Stomach (tissue), 8 donors: ENCODE measurements at regions not wholly inside any gene's neighbourhood (a gene's known extent, or its start where the extent isn't known, plus 50 kb on each side); places are given as distances from the start of the nearest gene placed in this dataset.

ENCODE experiments used
- DNase-seq, 2 donors: peaks; one replicate each; pipeline versions ENCODE4 v3.0.0 to v3.0.0-alpha.2; 2013 to 2019
- H3K27ac ChIP-seq, 5 donors: fragments of 200-600 bp in 4 of 5; sonication (generic) in 4 of 5; one replicate each; pipeline ENCODE4 v1.5.1; 2013 to 2019; ENCODE audit warnings: mild to moderate bottlenecking in 1 of 5, moderate library complexity in 1 of 5
- H3K27me3 ChIP-seq, 3 donors: fragments of 200-600 bp; sonication (generic); one replicate each; pipeline ENCODE4 v1.5.1; 2017 to 2019; ENCODE audit warnings: mixed run types in 1 of 3
- H3K36me3 ChIP-seq, 4 donors: fragments of 200-600 bp; sonication (generic); 1 replicate in 3 of 4; 2 replicates in 1 of 4; pipeline ENCODE4 v1.5.1; 2016 to 2019
- H3K4me1 ChIP-seq, 4 donors: fragments of 200-600 bp; sonication (generic); one replicate each; pipeline ENCODE4 v1.5.1; 2016 to 2019
- H3K4me3 ChIP-seq, 4 donors: fragments of 200-600 bp; sonication (generic) in 3 of 4; one replicate each; pipeline ENCODE4 v1.5.1; 2016 to 2019; ENCODE audit warnings: mild to moderate bottlenecking in 1 of 4
- H3K9me3 ChIP-seq, 4 donors: fragments of 200-600 bp; sonication (generic); one replicate each; pipeline ENCODE4 v1.5.1; 2016 to 2019
- CTCF ChIP-seq, 7 experiments: fragments of 450-650 bp in 4 of 7; fragments of 200-600 bp in 3 of 7; sonication (generic) in 3 of 7; IDR thresholded peaks; one replicate each; pipeline ENCODE4 v1.5.1; 2016 to 2019; ENCODE audit warnings: antibody characterized with exemption in 7 of 7, control low read depth in 2 of 7, mild to moderate bottlenecking in 1 of 7
- EP300 ChIP-seq: sonication (generic); formaldehyde crosslinking; IDR thresholded peaks from one replicate; pipeline ENCODE4 v1.6.1; 2017; ENCODE audit warnings: antibody characterized with exemption
- POLR2A ChIP-seq, 4 donors: fragments of 450-650 bp; IDR thresholded peaks; one replicate each; pipeline ENCODE4 v1.6.1; 2016; ENCODE audit warnings: antibody characterized with exemption in 4 of 4, control low read depth in 2 of 4, mild to moderate bottlenecking in 1 of 4, moderate library complexity in 1 of 4
- POLR2AphosphoS5 ChIP-seq, 3 donors: sonication (generic); formaldehyde crosslinking; IDR thresholded peaks; one replicate each; pipeline ENCODE4 v1.6.1; 2016; ENCODE audit warnings: antibody characterized with exemption in 3 of 3
- WGBS, 5 donors: extraction: QIAGEN DNeasy Blood & Tissue Kit in 3 of 5; methylation state at CpG; one replicate each; pipeline versions ENCODE4 v1.1.5 to v1.1.7; 2013 to 2018; 5-methylcytosine and 5-hydroxymethylcytosine counted together
- intact Hi-C: fragments of 100-400 bp; cut with DNase I; formaldehyde crosslinking; loops from one replicate; pipeline ENCODE4 v1.15.1; 2023; ENCODE audit warnings: low total_unique reads
- donor health status: healthy with polysubstance abuse.
- donor health status: Bipolar disorder and iron deficiency.
- donor health status: healthy.

- intact Hi-C loops, result no loop called here
- H3K4me3 ChIP-seq, result no peak overlapping the region
- H3K9me3 ChIP-seq, result no peaks in the 10 kb centered on the region
- peaks cover 0 to under 1% (median 0%) of the 10 kb centered on the region in 3 donors for H3K27me3 ChIP-seq
- H3K36me3 ChIP-seq, result no peaks in the 10 kb centered on the region
- no peaks in the 10 kb centered on the region for H3K4me1 ChIP-seq
- no peak for TF ChIP-seq EP300
- TF ChIP-seq POLR2A (IDR thresholded peaks at IDR 0.05), result no peak
- no peak for TF ChIP-seq POLR2AphosphoS5 (IDR thresholded peaks at IDR 0.05)
- TF ChIP-seq CTCF (IDR thresholded peaks at IDR 0.05), result no peak
- WGBS, 5 donors, result 79 to 94% (median 90%) methylated on average over 1 of the region's 1 CpG
- DNase-seq, result no peak
- no peak overlapping the region for H3K27ac ChIP-seq
These were observed 735.4 kb downstream of the CBLN4 start for GRCh38 chr20:55269913-55270312.

- intact Hi-C loops, result no loop called here
These were observed 739.0 kb downstream of the CBLN4 start for GRCh38 chr20:55266361-55266760.

GRCh38 chr20:55264703-55265239, 740.5 kb downstream of the CBLN4 start:
- Histone ChIP-seq H3K9me3 (no peaks in the 10 kb centered on the region), H3K27me3 (peaks cover 0 to 5% (median 0%) of the 10 kb centered on the region in 3 donors), H3K4me3 (no peak overlapping the region), H3K4me1 (no peaks in the 10 kb centered on the region), H3K27ac (no peak overlapping the region), H3K36me3 (no peaks in the 10 kb centered on the region)
- intact Hi-C loops, result no loop called here
- DNase-seq, result no peak
- TF ChIP-seq CTCF (IDR thresholded peaks at IDR 0.05) (no peak), EP300 (no peak), POLR2A (IDR thresholded peaks at IDR 0.05) (no peak), POLR2AphosphoS5 (IDR thresholded peaks at IDR 0.05) (no peak)
- 51 to 74% (median 68%) methylated on average over 2 of the region's 2 CpGs for WGBS, 5 donors

More at GRCh38 chr20:55266361-55266760, 739.0 kb downstream of the CBLN4 start:
- Histone ChIP-seq H3K27ac (no peak overlapping the region), H3K27me3 (peaks cover 0 to 5% (median 0%) of the 10 kb centered on the region in 3 donors), H3K4me3 (no peak overlapping the region), H3K9me3 (no peaks in the 10 kb centered on the region), H3K4me1 (no peaks in the 10 kb centered on the region), H3K36me3 (no peaks in the 10 kb centered on the region)
- no peak for DNase-seq
- 78 to 89% (median 83%) methylated on average over 1 of the region's 1 CpG for WGBS, 5 donors
- TF ChIP-seq CTCF (IDR thresholded peaks at IDR 0.05), result no peak

GRCh38 chr20:55258559-55258958, 746.8 kb downstream of the CBLN4 start:
- H3K36me3 ChIP-seq, result no peaks in the 10 kb centered on the region
- WGBS, 5 donors, result 17 to 32% (median 29%) methylated on average over 2 of the region's 2 CpGs
- intact Hi-C loops, result no loop called here
- peaks cover 0 to 12% (median 0%) of the 10 kb centered on the region in 4 donors for H3K4me1 ChIP-seq
- H3K4me3 ChIP-seq, result no peak overlapping the region
- no peak overlapping the region for H3K27ac ChIP-seq
- no peaks in the 10 kb centered on the region for H3K27me3 ChIP-seq
- DNase-seq, result no peak
- no peaks in the 10 kb centered on the region for H3K9me3 ChIP-seq
- no peak for TF ChIP-seq POLR2AphosphoS5 (IDR thresholded peaks at IDR 0.05)
- TF ChIP-seq EP300, result no peak
- TF ChIP-seq POLR2A (IDR thresholded peaks at IDR 0.05), result no peak
- TF ChIP-seq CTCF (IDR thresholded peaks at IDR 0.05), result no peak
